ENCODE measurements at regions not wholly inside any gene's neighbourhood (a gene's known extent, or its start where the extent isn't known, plus 50 kb on each side); places are given as distances from the start of the nearest gene placed in this dataset.
"Not testable (repeated sequence)": the region's sequence is repeated elsewhere in the genome, so short reads cannot be mapped to it uniquely, and the experiment has no call there.

DNA sequence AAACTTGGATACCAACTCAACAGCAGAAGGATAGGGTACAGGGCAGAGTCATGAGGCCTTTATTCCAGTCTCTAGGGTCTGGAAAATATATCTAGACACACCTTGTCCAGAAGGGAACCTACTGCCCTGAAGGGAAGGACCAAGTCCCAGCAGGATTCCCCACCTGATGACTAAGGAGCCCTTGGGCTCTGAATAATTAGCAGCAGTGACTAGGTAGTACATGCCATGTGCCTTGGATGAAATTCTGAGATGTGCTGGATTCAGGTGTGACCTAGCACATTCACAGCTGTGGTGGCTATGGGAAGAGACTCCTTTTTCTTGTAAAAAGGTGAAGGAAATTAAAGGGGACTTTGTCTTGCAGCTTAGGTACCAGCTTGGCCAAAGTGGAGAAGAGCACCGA, 364.3 kb upstream of the PTCHD4 start:
- DNase-seq, result no peak

DNA sequence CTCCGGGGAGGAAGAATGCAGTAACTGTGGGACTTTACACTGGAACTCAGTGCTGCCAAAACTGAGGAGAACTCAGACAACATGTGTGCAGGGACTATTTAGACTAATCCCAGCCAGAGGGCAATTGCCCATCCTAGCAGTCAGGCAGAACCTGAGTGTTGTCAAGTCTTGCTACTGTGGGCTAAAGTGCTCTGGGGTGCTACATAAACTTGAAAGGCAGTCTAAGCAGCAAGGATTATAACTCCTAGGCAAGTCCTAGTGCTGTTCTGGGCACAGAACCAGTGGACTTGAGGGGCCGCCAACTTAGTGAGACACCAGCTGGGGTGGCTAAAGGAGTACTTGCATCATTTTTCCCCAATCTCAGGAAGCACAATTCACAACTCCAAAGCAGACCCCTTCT, 363.8 kb upstream of the PTCHD4 start:
- no peak for DNase-seq

DNA sequence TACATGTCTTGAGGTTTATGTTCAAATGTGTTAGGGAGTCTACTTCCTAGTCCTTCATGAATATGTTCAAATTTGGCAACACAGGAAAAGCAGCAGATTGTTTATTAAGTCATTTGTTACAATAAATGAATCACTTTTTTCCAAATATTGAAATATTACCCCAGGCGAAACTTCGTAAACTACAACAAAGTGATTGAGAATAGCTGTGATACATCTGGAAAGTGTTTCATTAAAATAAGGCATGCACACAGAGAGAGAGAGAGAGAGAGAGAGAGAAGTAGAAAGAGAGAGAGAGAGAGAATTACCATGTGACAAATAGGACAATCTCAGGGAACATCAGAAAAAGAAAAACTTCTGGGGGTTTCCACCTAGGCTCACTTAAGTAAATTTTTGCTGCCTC, 363.1 kb upstream of the PTCHD4 start:
- no peak for DNase-seq

- DNase-seq, result no peak
Observed at GRCh38 chr6:48472535-48472934, 361.5 kb upstream of the PTCHD4 start.

DNA sequence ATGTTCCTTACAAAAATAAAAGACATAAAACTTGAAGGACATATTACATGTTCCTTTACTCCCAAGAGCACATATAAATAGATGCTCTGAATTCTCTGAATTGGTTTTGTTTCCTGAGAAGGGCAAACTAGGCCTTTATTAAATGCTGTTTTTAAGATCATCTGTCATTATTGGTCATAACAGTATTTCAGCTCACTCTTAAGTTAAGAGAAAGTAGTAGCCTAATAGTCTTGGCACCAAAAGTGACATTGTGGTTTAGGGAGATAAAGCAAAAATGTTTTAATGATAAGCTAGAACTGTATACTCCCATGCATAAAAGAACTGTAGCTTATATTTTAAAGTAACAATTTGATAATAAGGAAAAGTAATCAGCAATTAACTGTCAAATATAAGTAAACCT, 361.1 kb upstream of the PTCHD4 start:
- DNase-seq, result no peak

GRCh38 chr6:48471326-48471725, 360.3 kb upstream of the PTCHD4 start:
- DNase-seq, result no peak

GRCh38 chr6:48449002-48449401, 338.0 kb upstream of the PTCHD4 start:
- no peak for DNase-seq

- no peak for DNase-seq
Observed at GRCh38 chr6:48447251-48447650, 336.3 kb upstream of the PTCHD4 start.

GRCh38 chr6:48429610-48430009, 318.6 kb upstream of the PTCHD4 start:
- no peak for DNase-seq

GRCh38 chr6:48429021-48429420, 318.0 kb upstream of the PTCHD4 start:
- peak; percentile 99 for DNase-seq

GRCh38 chr6:48426636-48427035, 315.6 kb upstream of the PTCHD4 start:
- DNase-seq, result no peak

- no peak for DNase-seq
Observed at GRCh38 chr6:48423640-48424365, 312.8 kb upstream of the PTCHD4 start.

DNA sequence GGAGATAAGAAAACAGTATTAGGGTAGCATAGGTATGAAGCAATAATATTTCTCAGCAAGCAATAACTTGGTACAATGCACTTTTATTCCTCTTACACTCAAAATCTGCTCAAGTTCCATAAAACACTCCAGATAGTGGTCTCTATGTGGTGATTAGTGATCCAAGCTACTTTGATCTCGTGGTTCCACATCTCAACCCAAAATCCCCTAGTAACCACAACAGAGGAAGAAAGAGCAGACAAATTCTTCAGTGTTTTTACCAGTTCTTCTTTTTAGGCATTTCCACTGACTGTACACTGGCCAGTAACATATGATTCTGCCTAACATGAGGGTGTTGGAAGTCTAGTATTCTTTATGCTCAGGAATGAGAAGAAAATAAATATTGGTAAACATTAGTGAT, 309.0 kb upstream of the PTCHD4 start:
- no peak for DNase-seq

- DNase-seq, result no peak
Observed at GRCh38 chr6:48417927-48418326, 306.9 kb upstream of the PTCHD4 start.

DNA sequence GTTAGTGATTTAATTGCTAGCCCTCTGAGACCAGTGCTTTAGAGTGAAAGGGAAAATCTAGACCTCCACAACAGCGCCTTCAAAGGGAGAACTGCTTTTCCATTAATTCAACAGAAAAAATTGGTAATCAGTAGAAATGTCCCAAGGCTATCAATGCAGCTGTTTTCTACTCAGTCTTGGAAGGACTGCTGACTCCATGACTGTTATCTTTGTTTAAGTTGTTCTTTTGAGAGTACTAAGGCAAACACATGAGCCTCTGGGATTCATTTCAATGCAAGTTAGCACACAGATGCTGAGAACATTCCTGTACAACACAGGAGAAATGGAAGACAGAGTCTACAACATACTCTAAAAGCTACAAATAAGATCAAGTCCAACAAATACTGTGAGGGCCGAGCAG, 301.7 kb upstream of the PTCHD4 start:
- DNase-seq, result no peak

DNA sequence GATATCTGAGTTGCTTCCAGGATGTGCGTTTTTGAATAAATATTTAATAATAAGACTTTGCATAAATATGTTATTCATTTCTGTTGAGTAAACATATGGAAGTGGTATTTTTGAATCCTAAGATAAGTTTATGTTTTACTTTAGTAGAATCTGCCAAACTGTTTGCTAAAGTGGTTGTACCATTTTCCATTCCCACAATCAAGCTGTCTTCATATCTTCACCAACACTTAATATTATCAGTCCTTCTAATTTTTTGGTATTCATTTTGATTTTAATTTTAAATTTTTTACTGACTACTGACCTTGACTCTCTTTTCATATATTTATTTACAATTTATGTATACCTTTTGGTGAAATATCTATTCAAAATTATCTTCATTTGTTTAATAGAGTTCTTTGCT, 293.9 kb upstream of the PTCHD4 start:
- DNase-seq, result no peak

DNA sequence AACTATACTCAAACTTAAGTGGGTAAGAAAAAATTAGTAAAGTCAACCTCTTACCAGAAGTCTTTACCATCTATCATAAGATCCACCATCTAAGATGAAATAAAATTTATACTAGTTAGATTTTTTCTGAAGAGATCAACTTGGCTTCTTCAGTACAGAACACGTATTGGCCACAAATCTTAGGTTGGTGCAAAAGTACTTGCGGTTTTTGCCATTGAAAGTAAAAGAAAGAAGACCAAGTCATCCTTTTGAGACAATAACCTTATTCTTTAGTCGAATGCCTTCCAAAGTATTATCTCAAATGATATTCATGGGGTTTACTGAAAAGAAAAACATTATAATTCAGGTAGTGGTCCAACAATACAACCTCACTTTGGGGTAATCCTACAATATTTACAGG, 292.6 kb upstream of the PTCHD4 start:
- no peak for DNase-seq

- DNase-seq, result no peak
Observed at GRCh38 chr6:48401016-48401415, 290.0 kb upstream of the PTCHD4 start.

GRCh38 chr6:48397887-48398286, 286.9 kb upstream of the PTCHD4 start:
- no peak for DNase-seq

GRCh38 chr6:48389146-48390043, 278.4 kb upstream of the PTCHD4 start:
- DNase-seq, result peak; percentile 30

DNA sequence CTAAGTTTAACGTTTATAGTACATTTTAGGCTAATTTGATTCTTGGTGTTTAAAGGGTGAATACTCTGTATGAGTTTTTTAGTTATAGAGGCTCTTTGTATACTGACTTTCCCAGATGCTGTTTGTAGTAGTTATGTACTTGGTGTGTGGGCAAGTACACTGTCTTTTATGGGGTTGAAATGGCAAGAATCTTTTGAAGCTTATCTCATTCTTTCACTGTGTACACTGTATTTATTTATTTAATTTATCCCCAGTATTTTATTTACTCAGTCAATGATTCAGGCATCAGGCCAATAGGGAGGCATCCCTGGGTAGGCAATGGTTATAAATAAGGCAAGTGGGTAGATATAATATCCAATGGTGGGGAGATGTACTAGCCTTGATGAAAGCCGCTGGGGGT, 277.0 kb upstream of the PTCHD4 start:
- peak; percentile 34 for DNase-seq

GRCh38 chr6:48378884-48379407, 267.9 kb upstream of the PTCHD4 start:
- DNase-seq, result peak; percentile 82

- no peak for DNase-seq
Observed at GRCh38 chr6:48377115-48377514, 266.1 kb upstream of the PTCHD4 start.

- not testable (repeated sequence) for DNase-seq
Observed at GRCh38 chr6:48371226-48371625, 260.2 kb upstream of the PTCHD4 start.

Measured in DMS153 (cell line).